Peyer's patch (tissue), 4 donors: ENCODE measurements at regions not wholly inside any gene's neighbourhood (a gene's known extent, or its start where the extent isn't known, plus 50 kb on each side); places are given as distances from the start of the nearest gene placed in this dataset.

Experiments used
- CTCF ChIP-seq, 6 experiments: fragments of 450-650 bp in 4 of 6; fragments of 200-600 bp in 2 of 6; sonication (generic) in 1 of 6; IDR thresholded peaks; one replicate each; pipeline ENCODE4 v1.5.1; 2017 to 2019; ENCODE audit warnings: antibody characterized with exemption in 6 of 6, mild to moderate bottlenecking in 3 of 6, moderate library complexity in 1 of 6
- POLR2A ChIP-seq, 2 donors: fragments of 450-650 bp; IDR thresholded peaks; one replicate each; pipeline ENCODE4 v1.5.1; 2017; ENCODE audit warnings: antibody characterized with exemption in 2 of 2, mild to moderate bottlenecking in 2 of 2, moderate library complexity in 2 of 2

DNA sequence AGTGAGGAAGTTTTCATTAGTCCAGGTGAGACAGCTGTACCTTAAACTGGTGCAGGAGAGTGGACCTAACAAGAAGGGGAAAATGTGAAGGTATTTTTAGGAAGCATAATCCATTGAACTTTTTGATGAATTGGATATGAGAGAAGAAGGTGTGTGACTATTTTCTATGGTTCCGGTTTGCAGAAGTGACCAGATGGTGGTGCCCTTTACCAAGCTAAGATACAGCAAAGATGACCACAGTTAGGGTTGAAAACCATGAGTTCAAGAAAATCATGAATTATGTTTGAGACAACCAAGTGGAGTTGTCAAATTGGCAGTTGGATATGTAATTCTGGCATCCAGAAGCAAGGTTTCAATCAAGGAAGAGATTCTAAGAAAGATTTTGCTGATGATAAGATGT is 61.9 kb upstream of the NRSN1 start:
- TF ChIP-seq CTCF (IDR thresholded peaks at IDR 0.05) (peak in 3 of 6 experiments; percentile 16 to 35 (median 29)), POLR2A (IDR thresholded peaks at IDR 0.05) (no peak)
